ENCODE measurements at regions not wholly inside any gene's neighbourhood (a gene's known extent, or its start where the extent isn't known, plus 50 kb on each side); places are given as distances from the start of the nearest gene placed in this dataset.

GRCh38 chr14:38788060-38788459, 315.0 kb downstream of the SEC23A start:
- Histone ChIP-seq H3K9ac (ENCODE audit: insufficient read depth, low read length) (no peak overlapping the region), H4K20me1 (ENCODE audit: control insufficient read depth, extremely low read depth, insufficient read depth, low read length) (no peaks in the 10 kb centered on the region), H3K36me3 (ENCODE audit: control insufficient read depth, insufficient read depth, low read length) (no peaks in the 10 kb centered on the region), H3K27ac (ENCODE audit: insufficient read depth, low read length) (no peak overlapping the region), H3K4me1 (ENCODE audit: control insufficient read depth, extremely low read depth, insufficient read depth, low read length) (no peaks in the 10 kb centered on the region), H3K9me3 (ENCODE audit: control insufficient read depth, insufficient read depth, low read depth, low read length) (no peaks in the 10 kb centered on the region), H3K4me3 (replicated peaks in 1 of 4; ENCODE audit: control extremely low read depth in 1 of 4, insufficient read depth in 1 of 4, low read depth in 3 of 4, low read length in 4 of 4) (no peak overlapping the region), H2AFZ (ENCODE audit: low read length) (no peak overlapping the region), H3K27me3 (ENCODE audit: control insufficient read depth, insufficient read depth, low read length) (no peaks in the 10 kb centered on the region), H3K79me2 (ENCODE audit: control insufficient read depth, insufficient read depth, low read length) (no peaks in the 10 kb centered on the region), H3K4me2 (ENCODE audit: extremely low read depth, insufficient read depth, low read length) (no peak overlapping the region)
- TF ChIP-seq EZH2 (IDR thresholded peaks at IDR 0.05; ENCODE audit: low read length, missing control alignments): no peak
- TF ChIP-seq, protein P1, sequence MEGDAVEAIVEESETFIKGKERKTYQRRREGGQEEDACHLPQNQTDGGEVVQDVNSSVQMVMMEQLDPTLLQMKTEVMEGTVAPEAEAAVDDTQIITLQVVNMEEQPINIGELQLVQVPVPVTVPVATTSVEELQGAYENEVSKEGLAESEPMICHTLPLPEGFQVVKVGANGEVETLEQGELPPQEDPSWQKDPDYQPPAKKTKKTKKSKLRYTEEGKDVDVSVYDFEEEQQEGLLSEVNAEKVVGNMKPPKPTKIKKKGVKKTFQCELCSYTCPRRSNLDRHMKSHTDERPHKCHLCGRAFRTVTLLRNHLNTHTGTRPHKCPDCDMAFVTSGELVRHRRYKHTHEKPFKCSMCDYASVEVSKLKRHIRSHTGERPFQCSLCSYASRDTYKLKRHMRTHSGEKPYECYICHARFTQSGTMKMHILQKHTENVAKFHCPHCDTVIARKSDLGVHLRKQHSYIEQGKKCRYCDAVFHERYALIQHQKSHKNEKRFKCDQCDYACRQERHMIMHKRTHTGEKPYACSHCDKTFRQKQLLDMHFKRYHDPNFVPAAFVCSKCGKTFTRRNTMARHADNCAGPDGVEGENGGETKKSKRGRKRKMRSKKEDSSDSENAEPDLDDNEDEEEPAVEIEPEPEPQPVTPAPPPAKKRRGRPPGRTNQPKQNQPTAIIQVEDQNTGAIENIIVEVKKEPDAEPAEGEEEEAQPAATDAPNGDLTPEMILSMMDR (conservative IDR thresholded peaks at IDR 0.05 in 1 of 2, IDR thresholded peaks at IDR 0.05 in 1 of 2; ENCODE audit: low read depth in 1 of 2, low read length in 2 of 2): no peak
- no peak for DNase-seq (ENCODE audit: low read depth in 2 of 2)

DNA sequence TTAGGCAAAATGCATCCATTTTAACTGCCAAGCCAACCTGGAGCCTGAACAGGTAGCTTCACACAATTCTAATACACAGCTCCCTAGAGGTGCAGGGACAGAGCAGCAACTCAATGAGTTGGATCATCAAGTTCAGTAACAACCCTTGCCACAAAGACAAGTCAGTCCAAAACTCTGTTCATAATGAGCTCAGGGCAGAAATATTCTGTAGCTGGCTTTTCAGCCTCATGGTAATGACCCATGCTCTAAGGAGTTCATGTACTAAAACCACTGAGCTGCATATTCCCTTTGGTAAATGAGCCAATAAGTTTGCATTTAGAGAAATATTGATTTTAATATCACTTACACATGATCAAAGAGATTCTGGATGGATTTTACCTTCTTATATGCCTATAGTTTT, 316.1 kb downstream of the SEC23A start:
- peak in 1 of 2 donors; percentile 50 for DNase-seq (ENCODE audit: low read depth in 2 of 2)
- Histone ChIP-seq H3K27ac (ENCODE audit: insufficient read depth, low read length) (no peak overlapping the region), H3K4me2 (ENCODE audit: extremely low read depth, insufficient read depth, low read length) (no peak overlapping the region)

DNA sequence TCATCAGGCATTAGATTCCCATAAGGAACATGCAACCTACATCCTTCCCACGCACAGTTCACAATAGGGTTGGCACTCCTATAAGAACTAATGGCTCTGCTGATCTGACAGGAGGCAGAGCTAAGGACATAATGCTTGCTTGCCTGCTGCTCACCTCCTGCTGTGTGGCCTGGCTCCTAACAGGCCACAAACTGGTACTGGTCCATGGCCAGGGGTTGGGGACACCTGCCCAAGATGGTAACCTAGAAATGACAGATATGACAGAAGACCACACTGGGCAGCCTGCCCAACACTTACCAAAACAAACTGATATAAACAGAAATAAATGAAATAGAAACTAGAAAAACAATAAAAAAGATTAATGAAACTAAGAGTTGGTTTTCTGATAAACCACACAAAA, 325.6 kb downstream of the SEC23A start:
- Histone ChIP-seq H3K4me2 (ENCODE audit: extremely low read depth, insufficient read depth, low read length) (no peak overlapping the region), H3K79me2 (ENCODE audit: control insufficient read depth, insufficient read depth, low read length) (no peaks in the 10 kb centered on the region), H4K20me1 (ENCODE audit: control insufficient read depth, extremely low read depth, insufficient read depth, low read length) (no peaks in the 10 kb centered on the region), H3K36me3 (ENCODE audit: control insufficient read depth, insufficient read depth, low read length) (no peaks in the 10 kb centered on the region), H3K9ac (ENCODE audit: insufficient read depth, low read length) (no peak overlapping the region), H3K27me3 (ENCODE audit: control insufficient read depth, insufficient read depth, low read length) (no peaks in the 10 kb centered on the region), H3K4me1 (ENCODE audit: control insufficient read depth, extremely low read depth, insufficient read depth, low read length) (no peaks in the 10 kb centered on the region), H3K9me3 (ENCODE audit: control insufficient read depth, insufficient read depth, low read depth, low read length) (no peaks in the 10 kb centered on the region), H3K27ac (ENCODE audit: insufficient read depth, low read length) (no peak overlapping the region), H2AFZ (ENCODE audit: low read length) (no peak overlapping the region), H3K4me3 (replicated peaks in 1 of 4; ENCODE audit: control extremely low read depth in 1 of 4, insufficient read depth in 1 of 4, low read depth in 3 of 4, low read length in 4 of 4) (no peak overlapping the region)
- no peak for DNase-seq (ENCODE audit: low read depth in 2 of 2)
- no peak for TF ChIP-seq EZH2 (IDR thresholded peaks at IDR 0.05; ENCODE audit: low read length, missing control alignments)
- TF ChIP-seq, protein P1 (conservative IDR thresholded peaks at IDR 0.05 in 1 of 2, IDR thresholded peaks at IDR 0.05 in 1 of 2; ENCODE audit: low read depth in 1 of 2, low read length in 2 of 2): no peak

More for the DNA sequence above, 316.1 kb downstream of the SEC23A start:
- no peak overlapping the region for H2AFZ ChIP-seq (ENCODE audit: low read length)
- H3K9me3 ChIP-seq (ENCODE audit: control insufficient read depth, insufficient read depth, low read depth, low read length): no peaks in the 10 kb centered on the region
- no peaks in the 10 kb centered on the region for H3K4me1 ChIP-seq (ENCODE audit: control insufficient read depth, extremely low read depth, insufficient read depth, low read length)
- H4K20me1 ChIP-seq (ENCODE audit: control insufficient read depth, extremely low read depth, insufficient read depth, low read length): no peaks in the 10 kb centered on the region
- no peak overlapping the region for H3K4me3 ChIP-seq (replicated peaks in 1 of 4; ENCODE audit: control extremely low read depth in 1 of 4, insufficient read depth in 1 of 4, low read depth in 3 of 4, low read length in 4 of 4)
- no peaks in the 10 kb centered on the region for H3K27me3 ChIP-seq (ENCODE audit: control insufficient read depth, insufficient read depth, low read length)
- no peak for TF ChIP-seq EZH2 (IDR thresholded peaks at IDR 0.05; ENCODE audit: low read length, missing control alignments)
- no peaks in the 10 kb centered on the region for H3K36me3 ChIP-seq (ENCODE audit: control insufficient read depth, insufficient read depth, low read length)
- H3K79me2 ChIP-seq (ENCODE audit: control insufficient read depth, insufficient read depth, low read length): no peaks in the 10 kb centered on the region
- H3K9ac ChIP-seq (ENCODE audit: insufficient read depth, low read length): no peak overlapping the region

Measured in fibroblast of lung (primary cell).